ENCODE measurements at regions not wholly inside any gene's neighbourhood (a gene's known extent, or its start where the extent isn't known, plus 50 kb on each side); places are given as distances from the start of the nearest gene placed in this dataset.
"Not testable (repeated sequence)": the region's sequence is repeated elsewhere in the genome, so short reads cannot be mapped to it uniquely, and the experiment has no call there.

- TF ChIP-seq CTCF (conservative IDR thresholded peaks at IDR 0.05 in 1 of 2, IDR thresholded peaks at IDR 0.05 in 1 of 2; ENCODE audit: low read depth in 1 of 2, low read length in 2 of 2); EZH2 (IDR thresholded peaks at IDR 0.05; ENCODE audit: low read length, missing control alignments): not testable (repeated sequence)
These were observed 363.6 kb downstream of the NPIPA7 start for GRCh38 chr16:16742573-16742972.
